NK-92 treated with Interleukin-12 subunit alpha and Interleukin-12 subunit beta, amount 100 ng/mL, for 24 hours (cell line): ENCODE measurements at regions not wholly inside any gene's neighbourhood (a gene's known extent, or its start where the extent isn't known, plus 50 kb on each side); places are given as distances from the start of the nearest gene placed in this dataset.
"Not testable (repeated sequence)": the region's sequence is repeated elsewhere in the genome, so short reads cannot be mapped to it uniquely, and the experiment has no call there.

Source experiments
- DNase-seq: peaks from one replicate; lab custom pipeline; 2025; lab: John Stamatoyannopoulos, UW

DNA sequence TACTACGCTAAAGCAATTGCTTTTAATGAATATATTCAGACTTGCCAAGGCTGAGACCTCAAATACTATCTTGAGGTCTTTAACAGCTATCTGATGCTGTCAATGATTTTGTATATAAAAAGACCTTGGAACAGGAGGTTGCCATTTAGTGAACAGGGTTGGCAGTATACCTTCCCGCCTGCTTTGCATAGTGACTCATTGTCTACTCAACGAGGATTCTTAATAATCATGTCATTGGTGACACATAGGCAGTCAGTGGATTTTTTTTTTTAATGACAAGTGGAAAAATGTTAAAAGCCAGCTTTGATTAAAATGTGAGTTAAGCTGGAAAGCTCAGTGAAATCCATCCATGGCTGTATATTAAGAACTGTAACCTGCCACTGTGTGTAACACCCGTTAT lies 164.0 kb downstream of the ASMT start:
- DNase-seq, result no peak

DNA sequence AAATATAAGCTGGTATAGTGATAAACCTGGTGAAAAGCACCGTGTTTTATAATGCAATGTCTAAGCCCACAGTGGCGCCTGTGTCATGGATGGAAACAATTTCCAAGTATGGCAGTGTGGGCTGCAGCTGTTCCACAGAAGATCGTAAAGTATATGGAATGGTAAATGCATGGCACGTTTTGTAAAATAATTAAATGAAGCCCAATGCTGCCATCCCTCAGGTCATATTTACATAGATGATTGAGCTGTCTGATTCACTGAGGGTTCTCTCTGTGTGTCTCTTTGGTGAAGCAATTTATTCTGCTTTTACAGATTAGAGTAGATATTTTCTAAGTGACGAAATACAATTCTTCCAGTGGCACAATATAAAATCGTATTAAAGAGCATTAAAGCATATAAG lies 164.8 kb downstream of the ASMT start:
- DNase-seq, result no peak

DNA sequence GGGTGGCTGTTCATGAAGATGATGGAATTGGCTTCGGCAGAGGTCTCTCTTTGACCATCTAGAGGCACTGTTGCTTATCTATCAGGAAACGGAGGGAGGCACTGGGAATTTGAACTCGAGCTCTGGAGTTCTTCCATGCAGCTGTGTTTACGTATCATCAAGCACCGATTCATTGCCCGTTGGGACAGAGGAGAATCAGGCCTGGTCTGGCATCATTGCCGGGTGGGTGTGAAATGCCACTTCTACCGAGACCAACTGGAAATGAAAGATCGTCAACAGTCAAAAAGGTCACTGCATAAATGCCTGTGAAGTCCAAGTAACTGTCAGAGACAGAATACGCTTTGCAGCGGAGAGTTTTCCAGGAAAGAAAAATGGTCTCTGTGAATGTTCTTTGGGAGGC lies 166.9 kb downstream of the ASMT start:
- DNase-seq, result no peak

DNA sequence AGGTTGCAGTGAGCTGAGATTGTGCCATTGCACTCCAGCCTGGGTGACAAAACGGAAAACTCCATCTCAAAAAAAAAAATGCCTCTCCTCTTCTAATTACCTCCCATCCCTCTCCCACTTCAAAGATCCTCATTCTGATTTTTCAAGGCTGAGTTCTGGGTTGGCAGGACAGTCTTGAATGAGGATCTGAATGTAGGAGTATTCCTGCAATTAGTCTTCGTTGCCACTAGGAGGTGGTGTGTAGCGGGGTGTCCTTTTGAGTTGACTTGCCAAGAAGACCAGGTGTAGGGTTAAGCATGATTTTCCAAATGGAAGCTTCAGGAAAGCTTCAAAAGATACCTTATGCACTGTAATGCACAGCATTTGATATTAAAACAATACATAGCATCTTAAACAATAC lies 169.9 kb downstream of the ASMT start:
- DNase-seq, result no peak

DNA sequence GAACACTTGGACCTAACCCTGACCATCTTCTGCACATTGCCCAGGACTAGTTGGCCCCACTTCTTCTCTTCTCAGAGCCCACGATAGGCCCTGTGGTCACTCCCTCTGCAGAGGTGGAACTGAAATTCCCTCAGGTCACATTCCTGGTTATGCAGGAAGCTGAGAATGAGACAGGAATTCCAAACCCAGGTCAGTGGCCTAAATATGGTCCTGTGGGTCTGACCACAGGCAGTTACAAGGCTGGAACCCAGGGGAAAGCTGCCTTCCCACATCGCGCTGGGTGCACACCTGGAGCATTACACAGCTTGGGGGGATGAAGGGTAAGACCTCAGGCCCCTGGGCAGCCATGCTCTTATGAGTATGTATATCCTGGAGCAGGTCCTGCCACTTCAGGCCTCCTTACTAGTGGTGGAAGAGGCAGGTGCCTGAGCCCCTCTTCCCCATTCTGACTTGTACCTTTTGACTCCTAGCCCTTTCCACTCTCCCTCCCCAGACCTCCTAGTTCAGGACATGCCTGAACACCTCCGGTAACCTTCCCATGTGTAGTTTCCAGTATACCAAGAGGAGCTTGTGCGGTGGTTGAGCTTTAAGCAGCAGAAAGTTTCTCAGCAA lies 173.5 kb downstream of the ASMT start:
- no peak for DNase-seq

DNA sequence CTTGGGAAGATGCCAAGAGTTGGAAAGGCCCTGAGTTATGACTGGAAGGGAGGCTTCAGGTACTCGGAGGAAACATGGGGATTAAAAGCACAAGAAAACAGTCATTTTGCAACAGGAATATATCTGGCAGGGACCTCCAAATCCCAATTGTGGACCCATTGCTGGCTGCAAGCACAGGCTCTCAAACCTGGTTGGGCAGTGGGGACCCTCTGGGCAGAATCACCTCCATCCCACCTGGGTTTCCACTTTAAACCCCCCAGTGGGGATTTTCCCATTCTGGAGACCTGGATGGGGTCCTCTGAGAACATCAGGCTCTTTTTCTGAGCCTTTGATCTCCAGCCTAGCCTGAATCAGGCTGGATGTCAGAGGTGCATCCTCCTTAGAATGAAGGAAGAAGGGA lies 177.8 kb downstream of the ASMT start:
- no peak for DNase-seq

DNA sequence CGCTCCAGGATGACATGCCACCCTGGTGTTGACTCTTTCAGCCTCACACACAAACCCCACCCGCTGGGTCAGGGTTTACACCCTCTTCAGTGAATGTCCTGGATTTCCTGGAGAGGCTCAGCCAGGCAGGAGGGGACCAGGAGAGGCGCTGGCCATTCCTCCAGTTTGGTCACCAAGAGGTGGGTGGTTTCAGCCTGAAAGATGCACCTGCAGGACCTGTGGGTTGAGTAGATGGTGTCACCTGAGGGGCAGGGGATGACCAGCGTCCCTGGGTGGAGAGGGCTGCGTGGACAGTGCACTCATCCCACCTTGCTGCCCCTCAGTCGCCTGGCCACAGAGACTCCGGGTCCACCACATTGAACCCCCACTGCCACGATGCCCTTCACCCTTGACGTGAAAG lies 179.7 kb downstream of the ASMT start:
- DNase-seq, result peak; percentile 3

DNA sequence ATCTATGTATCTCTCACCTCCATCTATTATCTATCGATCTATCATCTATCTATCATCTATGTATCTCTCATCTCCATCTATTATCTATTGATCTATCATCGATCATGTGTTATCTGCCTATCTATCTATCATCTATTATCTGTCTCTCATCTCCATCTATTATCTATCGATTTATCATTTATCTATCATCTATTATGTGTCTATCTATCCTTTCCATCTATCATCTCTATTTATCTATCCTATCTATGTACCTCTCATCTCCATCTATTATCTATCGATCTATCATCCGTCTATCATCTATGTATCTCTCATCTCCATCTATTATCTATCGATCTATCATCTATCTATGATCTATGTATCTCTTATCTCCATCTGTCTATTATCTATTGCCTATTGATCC lies 188.1 kb downstream of the ASMT start:
- no peak for DNase-seq

DNA sequence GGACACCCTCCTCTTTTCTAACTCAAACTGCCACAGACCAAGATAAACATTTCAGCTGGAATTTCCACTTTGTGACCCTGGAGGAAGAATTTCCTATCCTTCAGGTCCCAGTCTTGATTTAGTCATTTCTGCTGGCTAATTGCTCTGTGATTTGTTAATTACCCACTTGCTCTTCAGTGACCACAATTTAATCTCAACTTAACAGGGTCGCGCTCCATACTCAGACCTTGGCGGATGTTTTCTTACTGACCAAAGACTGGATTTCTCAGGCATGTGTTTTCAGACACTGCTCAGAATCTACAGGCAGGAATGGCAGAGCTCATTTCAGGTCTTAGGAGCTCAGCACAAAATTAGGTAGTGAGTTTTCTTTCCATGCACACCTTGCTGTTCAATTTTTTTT lies 188.9 kb downstream of the ASMT start:
- DNase-seq, result no peak

DNA sequence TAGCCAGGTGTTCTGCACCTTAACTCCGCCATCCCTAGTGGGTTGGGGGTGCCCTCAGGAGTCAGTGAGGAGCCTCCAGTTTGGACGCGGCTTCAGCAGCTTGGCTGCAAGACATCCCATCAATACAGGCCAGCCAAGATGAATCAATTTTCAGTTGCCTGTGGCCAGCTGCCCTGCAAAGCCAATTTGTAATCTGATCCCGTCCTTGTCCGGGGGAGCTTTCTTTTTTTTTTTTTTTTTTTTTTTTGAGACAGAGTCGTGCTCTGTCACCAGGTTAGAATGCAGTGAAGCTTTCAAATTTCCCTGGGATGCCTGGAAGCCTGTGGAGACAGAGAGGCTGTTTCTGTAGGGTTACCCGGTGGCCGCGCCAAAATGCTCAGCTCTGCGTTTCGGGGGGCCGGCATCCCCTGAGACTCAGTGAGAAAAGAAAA lies 192.5 kb downstream of the ASMT start:
- DNase-seq, result no peak

DNA sequence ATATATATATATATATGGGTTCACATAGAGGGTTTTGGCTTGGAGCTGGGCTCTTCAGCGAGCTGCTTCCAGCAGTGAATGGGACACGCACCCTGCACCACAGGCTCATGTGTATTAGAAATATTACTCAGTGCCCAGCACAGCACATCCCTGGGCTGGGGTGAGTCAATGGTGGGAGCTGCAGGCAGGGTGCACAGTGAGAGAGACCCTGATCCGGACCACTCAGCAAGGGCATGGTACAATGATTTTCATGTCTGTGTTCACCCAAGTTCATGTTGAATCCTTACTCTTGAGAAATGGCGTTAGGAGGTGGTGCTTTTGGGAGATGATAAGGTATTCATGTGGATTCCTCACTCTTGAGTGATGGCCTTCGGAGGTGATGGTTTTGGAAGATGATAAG lies 194.7 kb downstream of the ASMT start:
- DNase-seq, result no peak

DNA sequence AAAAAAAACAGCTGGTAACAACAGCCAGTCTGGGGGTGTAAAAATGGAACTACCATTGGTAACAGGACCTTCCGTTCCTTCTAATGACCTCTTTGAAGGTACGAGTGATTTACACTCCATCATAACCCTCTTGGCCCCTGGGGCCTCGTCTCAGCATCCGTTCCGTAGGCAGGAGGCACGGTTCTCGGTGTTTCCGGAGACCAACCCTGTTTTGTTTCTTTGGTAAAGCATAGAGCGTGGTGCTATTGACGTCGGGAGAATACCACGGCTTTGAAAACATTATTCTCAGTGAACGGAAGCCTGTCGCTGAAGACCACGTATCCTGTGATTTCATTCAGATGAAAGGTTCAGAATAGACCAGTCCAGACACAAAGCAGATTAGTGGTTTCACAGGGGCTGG lies 198.9 kb downstream of the ASMT start:
- DNase-seq, result no peak

DNA sequence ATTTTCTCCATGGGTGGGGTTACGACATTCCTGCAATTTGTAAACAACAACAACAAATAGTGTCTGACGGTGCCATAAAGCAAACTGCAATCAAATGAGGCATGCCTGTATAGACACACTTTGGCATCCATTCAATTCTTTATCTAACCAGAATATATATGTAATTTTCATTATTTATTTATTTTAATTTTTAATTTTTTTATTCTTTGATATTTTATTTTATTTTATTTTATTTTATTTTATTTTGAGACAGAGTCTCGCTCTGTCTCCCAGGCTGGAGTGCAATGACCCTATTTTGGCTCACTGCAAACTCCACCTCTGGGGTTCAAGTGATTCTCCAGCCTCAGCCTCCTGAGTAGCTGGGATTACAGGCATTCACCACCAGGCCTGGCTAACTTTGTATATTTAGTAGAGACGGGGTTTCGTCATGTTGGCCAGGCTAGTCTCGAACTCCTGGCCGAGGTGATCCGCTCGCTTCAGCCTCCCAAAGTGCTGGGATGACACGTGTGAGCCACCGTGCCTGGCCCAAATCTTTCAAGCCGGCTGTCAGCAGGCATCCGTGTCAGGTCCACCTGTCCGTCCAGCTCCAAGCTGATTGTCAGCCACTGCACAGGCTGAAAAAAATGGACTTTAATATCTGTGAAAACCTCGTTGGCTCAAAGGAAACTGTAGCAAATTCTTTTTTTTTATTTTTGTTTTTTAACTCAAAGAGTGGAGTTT lies 200.8 kb downstream of the ASMT start:
- no peak for DNase-seq

DNA sequence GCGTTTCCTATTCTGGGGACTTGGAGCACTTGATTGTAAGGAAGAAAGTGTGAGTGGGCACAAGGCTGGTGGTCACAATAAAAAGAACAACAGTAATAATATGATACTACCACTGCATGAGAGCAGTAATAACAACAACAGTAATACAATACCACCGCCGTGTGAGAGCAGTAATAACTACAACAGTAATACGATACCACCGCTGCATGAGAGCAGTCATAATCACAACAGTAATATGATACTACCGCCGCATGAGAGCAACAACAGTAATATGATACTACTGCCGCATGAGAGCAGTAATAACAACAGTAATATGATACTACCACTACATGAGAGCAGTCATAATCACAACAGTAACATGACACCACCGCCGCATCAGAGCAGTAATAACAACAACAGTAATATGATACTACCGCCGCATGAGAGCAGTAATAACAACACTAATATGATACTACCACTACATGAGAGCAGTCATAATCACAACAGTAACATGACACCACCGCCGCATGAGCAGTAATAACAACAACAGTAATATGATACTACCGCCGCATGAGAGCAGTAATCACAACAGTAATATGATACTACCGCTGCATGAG lies 201.6 kb downstream of the ASMT start:
- DNase-seq, result not testable (repeated sequence)

DNA sequence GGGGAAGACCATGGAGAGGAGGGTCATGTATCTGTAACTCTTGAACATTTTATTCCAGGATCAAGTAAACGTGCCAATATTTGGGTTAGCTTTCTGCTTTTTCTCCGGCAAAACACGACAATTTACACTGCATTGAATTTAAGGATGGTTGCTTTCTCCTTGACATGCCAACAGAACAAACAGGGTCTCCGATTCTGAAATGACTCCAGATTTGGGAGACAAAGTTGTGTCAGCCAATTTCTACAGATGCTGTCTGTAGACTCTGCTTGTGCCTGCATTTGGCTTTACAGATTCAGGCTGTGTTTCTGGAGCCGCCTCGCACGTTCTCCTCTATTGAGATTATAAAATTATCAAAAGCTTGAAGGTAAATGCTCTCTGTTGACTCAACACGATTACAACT lies 207.0 kb downstream of the ASMT start:
- DNase-seq, result no peak

DNA sequence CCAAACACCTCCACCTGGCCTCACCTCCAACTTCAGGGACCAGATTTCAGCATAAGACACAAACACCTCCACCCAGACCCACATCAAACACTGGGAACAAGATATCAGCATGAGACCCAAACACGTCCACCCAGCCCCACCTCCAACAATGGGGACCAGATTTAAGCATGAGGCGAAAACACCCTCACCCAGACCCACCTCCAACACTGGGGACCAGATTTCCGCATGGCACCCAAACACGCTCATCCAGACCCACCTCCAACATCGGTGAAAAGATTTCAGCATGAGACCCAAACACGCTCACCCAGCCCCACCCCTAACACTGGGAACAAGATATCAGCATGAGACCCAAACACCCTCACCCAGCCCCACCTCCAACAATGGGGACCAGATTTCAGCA lies 210.0 kb downstream of the ASMT start:
- no peak for DNase-seq

DNA sequence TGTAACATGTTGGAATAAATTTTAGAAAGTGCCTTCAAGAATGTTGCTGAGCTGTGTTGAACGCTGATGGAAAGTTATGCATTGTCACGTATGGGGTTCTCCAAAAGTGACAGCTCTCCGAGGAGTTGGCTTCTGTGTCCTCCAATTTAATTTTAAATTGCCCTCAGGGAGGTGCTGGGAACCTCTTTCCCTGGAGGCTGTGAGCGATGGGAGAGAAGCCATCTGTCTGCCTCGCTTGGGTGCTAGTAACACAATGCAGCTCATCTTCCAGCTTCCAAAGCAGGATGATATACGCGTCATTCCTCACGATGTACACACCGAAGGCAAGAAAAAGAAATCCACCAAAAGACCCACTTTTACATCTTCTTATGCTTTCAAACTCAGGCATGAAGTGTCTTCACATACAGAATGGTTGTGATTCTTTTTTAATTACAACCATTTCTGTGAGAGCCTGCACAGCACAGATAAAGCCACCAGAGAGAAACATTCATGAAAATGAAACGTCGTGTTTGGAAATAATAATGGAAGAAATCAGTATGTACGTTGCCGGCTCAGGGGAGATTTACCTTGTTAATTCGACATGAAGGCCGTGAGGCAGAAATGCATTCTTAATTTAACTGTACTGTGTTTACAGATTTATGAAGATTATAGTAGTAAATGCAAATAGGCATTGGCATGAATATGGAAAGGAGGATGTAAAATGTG lies 218.9 kb downstream of the ASMT start:
- no peak for DNase-seq

DNA sequence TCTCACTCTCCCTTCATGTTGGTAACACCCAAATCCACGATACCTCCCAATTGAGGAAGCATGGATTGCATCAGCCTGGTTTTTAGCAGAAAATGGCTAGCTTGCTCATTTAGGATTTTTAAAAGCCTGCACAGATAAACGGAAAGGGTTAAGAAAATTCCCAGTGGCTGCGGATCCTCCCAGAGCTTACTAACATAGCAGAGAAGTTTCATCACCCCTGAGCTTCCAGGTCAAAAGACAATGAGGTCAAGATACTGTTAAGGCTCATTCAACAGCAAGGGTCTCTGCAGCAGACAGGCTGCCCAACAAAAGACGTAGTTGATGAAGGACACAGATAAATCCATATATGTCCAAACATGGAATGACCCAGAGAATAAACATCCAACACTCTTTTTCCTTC lies 220.2 kb downstream of the ASMT start:
- no peak for DNase-seq

DNA sequence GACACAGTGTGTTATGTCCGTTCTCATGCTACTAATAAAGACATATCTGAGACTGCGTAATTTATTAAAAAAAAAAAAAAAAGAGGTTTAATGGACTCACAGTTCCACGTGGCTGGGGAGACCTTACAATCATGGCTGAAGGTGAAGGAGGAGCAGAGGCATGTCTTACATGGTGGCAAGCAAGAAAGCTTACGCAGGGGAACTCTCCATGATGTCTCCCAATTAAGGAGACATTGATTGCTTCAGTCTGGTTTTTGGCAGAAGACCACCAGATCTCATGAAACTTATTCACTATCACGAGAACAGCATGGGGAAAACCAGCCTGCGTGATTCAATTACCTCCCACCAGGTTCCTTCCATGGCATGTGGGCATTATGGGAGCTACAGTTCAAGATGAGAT lies 221.8 kb downstream of the ASMT start:
- DNase-seq, result no peak

DNA sequence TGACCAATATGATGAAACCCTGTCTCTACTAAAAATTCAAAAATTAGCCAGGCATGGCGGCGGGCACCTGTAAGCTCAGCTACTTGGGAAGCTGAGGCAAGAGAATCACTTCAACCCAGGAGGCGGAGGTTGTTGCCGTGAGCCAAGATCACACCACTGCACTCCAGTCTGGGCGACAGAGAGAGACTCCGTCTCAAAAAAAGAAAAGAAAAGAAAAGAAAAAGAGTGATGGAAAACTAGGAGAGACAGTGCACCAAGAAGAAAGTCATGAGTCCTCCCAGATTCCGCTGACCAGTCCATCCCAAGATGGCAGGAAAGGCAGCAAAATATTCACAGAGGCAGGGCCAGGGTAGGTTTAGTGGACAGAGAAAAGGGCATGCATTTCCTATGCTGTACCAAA lies 226.9 kb downstream of the ASMT start:
- no peak for DNase-seq

DNA sequence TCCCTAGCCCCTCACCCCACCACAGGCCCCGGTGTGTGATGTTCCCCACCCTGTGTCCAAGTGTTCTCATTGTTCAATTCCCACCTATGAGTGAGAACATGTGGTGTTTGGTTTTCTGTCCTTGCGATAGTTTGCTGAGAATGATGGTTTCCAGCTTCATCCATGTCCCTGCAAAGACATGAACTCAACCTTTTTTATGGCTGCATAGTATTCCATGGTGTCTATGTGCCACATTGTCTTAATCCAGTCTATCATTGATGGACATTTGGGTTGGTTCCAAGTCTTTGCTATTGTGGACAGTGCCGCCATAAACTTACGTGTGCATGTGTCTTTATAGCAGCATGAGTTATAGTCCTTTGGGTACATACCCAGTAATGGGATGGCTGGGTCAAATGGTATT lies 232.1 kb downstream of the ASMT start:
- DNase-seq, result not testable (repeated sequence)

DNA sequence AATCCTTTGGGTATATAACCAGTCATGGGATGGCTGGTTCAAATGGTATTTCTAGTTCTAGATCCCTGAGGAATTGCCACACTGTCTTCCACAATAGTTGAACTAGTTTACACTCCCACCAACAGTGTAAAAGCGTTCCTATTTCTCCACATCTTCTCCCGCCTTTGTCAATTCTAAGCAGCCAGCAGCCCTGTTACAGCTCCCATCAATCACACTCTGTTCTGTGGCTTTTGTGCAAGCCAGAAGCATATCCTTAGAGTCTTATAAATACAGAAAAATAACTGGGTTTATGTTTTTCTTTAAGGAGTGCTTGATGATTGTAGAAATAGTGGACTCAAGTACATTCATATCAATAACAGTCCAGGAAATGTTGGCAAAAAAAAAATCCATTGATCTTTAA lies 232.9 kb downstream of the ASMT start:
- not testable (repeated sequence) for DNase-seq

DNA sequence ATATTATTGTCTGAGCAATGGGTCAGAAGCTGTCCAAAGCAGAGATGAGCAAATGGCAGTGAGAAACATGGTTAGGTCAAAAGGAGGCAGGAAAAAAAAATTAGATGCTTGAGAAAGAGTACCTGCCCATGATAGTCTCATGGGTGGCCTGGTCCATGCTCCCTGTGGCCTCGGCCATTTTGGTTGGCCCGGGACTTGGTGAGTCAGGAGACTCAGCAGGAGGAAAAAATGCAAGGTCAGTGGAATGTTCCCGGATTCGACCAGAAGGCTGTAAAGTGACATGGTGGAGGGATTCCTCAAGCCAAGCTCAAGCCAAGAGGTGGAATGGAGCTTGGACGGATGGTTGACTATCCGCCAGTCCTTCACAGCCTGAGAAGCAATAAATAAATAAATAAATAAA lies 236.7 kb downstream of the ASMT start:
- no peak for DNase-seq
